NCI-H460 (cell line): ENCODE measurements at regions not wholly inside any gene's neighbourhood (a gene's known extent, or its start where the extent isn't known, plus 50 kb on each side); places are given as distances from the start of the nearest gene placed in this dataset.

Experiments used
- DNase-seq: peaks from one replicate; pipeline ENCODE4 v3.0.0-alpha.2; 2016; ENCODE audit warnings: low read depth; ENCODE audit errors: extremely low read depth

- DNase-seq = peak; percentile 67
Measured at GRCh38 chr5:124996764-124997077, 250.3 kb upstream of the ZNF608 start.

- DNase-seq = no peak
Measured at GRCh38 chr5:124997186-124997893, 250.9 kb upstream of the ZNF608 start.

GRCh38 chr5:124998520-124998919 lies 252.1 kb upstream of the ZNF608 start:
- DNase-seq = no peak

GRCh38 chr5:125002727-125003598 lies 256.5 kb upstream of the ZNF608 start:
- no peak for DNase-seq

GRCh38 chr5:125004009-125004408 lies 257.6 kb upstream of the ZNF608 start:
- no peak for DNase-seq

- no peak for DNase-seq
Measured at GRCh38 chr5:125005266-125005665, 258.8 kb upstream of the ZNF608 start.

- DNase-seq = no peak
Measured at GRCh38 chr5:125006011-125006685, 259.7 kb upstream of the ZNF608 start.

- DNase-seq = no peak
Measured at GRCh38 chr5:125010356-125010755, 263.9 kb upstream of the ZNF608 start.

GRCh38 chr5:125011014-125011413 lies 264.6 kb upstream of the ZNF608 start:
- DNase-seq = no peak

- DNase-seq = no peak
Measured at GRCh38 chr5:125011419-125011818, 265.0 kb upstream of the ZNF608 start.

- no peak for DNase-seq
Measured at GRCh38 chr5:125011947-125012346, 265.5 kb upstream of the ZNF608 start.

- no peak for DNase-seq
Measured at GRCh38 chr5:125012727-125013451, 266.4 kb upstream of the ZNF608 start.

- DNase-seq = no peak
Measured at GRCh38 chr5:125014202-125014601, 267.8 kb upstream of the ZNF608 start.

- no peak for DNase-seq
Measured at GRCh38 chr5:125017796-125018195, 271.4 kb upstream of the ZNF608 start.

GRCh38 chr5:125023673-125024072 lies 277.2 kb upstream of the ZNF608 start:
- no peak for DNase-seq

GRCh38 chr5:125026867-125027731 lies 280.7 kb upstream of the ZNF608 start:
- DNase-seq = no peak

- DNase-seq = no peak
Measured at GRCh38 chr5:125032286-125032685, 285.8 kb upstream of the ZNF608 start.

GRCh38 chr5:125033602-125034001 lies 287.2 kb upstream of the ZNF608 start:
- no peak for DNase-seq

GRCh38 chr5:125034331-125034730 lies 287.9 kb upstream of the ZNF608 start:
- no peak for DNase-seq

GRCh38 chr5:125036494-125036893 lies 290.1 kb upstream of the ZNF608 start:
- no peak for DNase-seq
